Keratinocyte (primary cell): ENCODE measurements at regions not wholly inside any gene's neighbourhood (a gene's known extent, or its start where the extent isn't known, plus 50 kb on each side); places are given as distances from the start of the nearest gene placed in this dataset.

Experiments
- EZH2 ChIP-seq: IDR thresholded peaks from one replicate; pipeline ENCODE4 v1.6.1; 2012; ENCODE audit warnings: inconsistent platforms, mild to moderate bottlenecking, low read length, moderate library complexity
- TF ChIP-seq, protein P1 (sequence below), 3 experiments: IDR thresholded peaks in 1 of 3; conservative IDR thresholded peaks in 1 of 3; optimal IDR thresholded peaks in 1 of 3; 2 replicates in 2 of 3; 3 replicates in 1 of 3; pipeline versions ENCODE3 to v1.5.1; 2011; ENCODE audit warnings: low read length in 3 of 3, mild to moderate bottlenecking in 3 of 3, moderate library complexity in 2 of 3, control low read depth in 1 of 3, inconsistent platforms in 1 of 3; ENCODE audit not compliant: insufficient read depth in 2 of 3; ENCODE audit errors: extremely low read depth in 1 of 3

- TF ChIP-seq EZH2 = no peak
- TF ChIP-seq, protein P1, sequence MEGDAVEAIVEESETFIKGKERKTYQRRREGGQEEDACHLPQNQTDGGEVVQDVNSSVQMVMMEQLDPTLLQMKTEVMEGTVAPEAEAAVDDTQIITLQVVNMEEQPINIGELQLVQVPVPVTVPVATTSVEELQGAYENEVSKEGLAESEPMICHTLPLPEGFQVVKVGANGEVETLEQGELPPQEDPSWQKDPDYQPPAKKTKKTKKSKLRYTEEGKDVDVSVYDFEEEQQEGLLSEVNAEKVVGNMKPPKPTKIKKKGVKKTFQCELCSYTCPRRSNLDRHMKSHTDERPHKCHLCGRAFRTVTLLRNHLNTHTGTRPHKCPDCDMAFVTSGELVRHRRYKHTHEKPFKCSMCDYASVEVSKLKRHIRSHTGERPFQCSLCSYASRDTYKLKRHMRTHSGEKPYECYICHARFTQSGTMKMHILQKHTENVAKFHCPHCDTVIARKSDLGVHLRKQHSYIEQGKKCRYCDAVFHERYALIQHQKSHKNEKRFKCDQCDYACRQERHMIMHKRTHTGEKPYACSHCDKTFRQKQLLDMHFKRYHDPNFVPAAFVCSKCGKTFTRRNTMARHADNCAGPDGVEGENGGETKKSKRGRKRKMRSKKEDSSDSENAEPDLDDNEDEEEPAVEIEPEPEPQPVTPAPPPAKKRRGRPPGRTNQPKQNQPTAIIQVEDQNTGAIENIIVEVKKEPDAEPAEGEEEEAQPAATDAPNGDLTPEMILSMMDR (optimal IDR thresholded peaks at IDR 0.05 in 1 of 3, IDR thresholded peaks at IDR 0.05 in 1 of 3, conservative IDR thresholded peaks at IDR 0.05 in 1 of 3; ENCODE audit: extremely low read depth in 1 of 3, insufficient read depth in 2 of 3, low read length in 3 of 3) = no peak
Measured at GRCh38 chr4:161238033-161238432, 925.8 kb downstream of the FSTL5 start.
